Mesenchymal stem cell (in vitro differentiated cells and primary cell): ENCODE measurements at regions not wholly inside any gene's neighbourhood (a gene's known extent, or its start where the extent isn't known, plus 50 kb on each side); places are given as distances from the start of the nearest gene placed in this dataset.

Experiments
- DNase-seq: peaks from one replicate; pipeline ENCODE4 v3.0.0-alpha.2; 2013
- H2AFZ ChIP-seq: one replicate; pipeline ENCODE4 v1.6.1; 2013; ENCODE audit warnings: low read depth, mild to moderate bottlenecking, control low read depth, inconsistent platforms, low read length, moderate library complexity
- H2AK5ac ChIP-seq: 2 replicates; pipeline ENCODE4 v1.6.1; 2013; ENCODE audit warnings: low read length, moderate library complexity, mild to moderate bottlenecking, inconsistent platforms; ENCODE audit not compliant: severe bottlenecking
- H2BK120ac ChIP-seq: one replicate; pipeline ENCODE4 v1.6.1; 2013; ENCODE audit warnings: low read depth, mild to moderate bottlenecking, inconsistent platforms, low read length, moderate library complexity
- H2BK12ac ChIP-seq, 2 experiments: one replicate each; pipeline ENCODE4 v1.6.1; 2013; ENCODE audit warnings: inconsistent platforms in 2 of 2, low read length in 2 of 2, mild to moderate bottlenecking in 2 of 2, moderate library complexity in 2 of 2, control low read depth in 1 of 2
- H2BK15ac ChIP-seq: one replicate; pipeline ENCODE4 v1.6.1; 2013; ENCODE audit warnings: mild to moderate bottlenecking, low read depth, inconsistent platforms; ENCODE audit not compliant: poor library complexity, severe bottlenecking
- H2BK5ac ChIP-seq: 2 replicates; pipeline ENCODE4 v1.6.1; 2013; ENCODE audit warnings: low read depth, mild to moderate bottlenecking, low read length, control low read depth, inconsistent platforms; ENCODE audit not compliant: poor library complexity, severe bottlenecking
- H3K14ac ChIP-seq, 2 experiments: one replicate each; pipeline ENCODE4 v1.6.1; 2013; ENCODE audit warnings: inconsistent platforms in 2 of 2, low read length in 2 of 2, control low read depth in 1 of 2, mild to moderate bottlenecking in 1 of 2, moderate library complexity in 1 of 2
- H3K18ac ChIP-seq, 2 experiments: one replicate each; pipeline ENCODE4 v1.6.1; 2013; ENCODE audit warnings: inconsistent platforms in 2 of 2, low read length in 2 of 2, control low read depth in 1 of 2, low read depth in 1 of 2, mild to moderate bottlenecking in 1 of 2
- H3K23ac ChIP-seq, 2 experiments: one replicate each; pipeline ENCODE4 v1.6.1; 2013; ENCODE audit warnings: inconsistent platforms in 2 of 2, low read length in 2 of 2, mild to moderate bottlenecking in 2 of 2, moderate library complexity in 2 of 2, control low read depth in 1 of 2
- H3K27ac ChIP-seq: 2 replicates; pipeline ENCODE4 v1.5.1; 2013; ENCODE audit warnings: mild to moderate bottlenecking, moderate library complexity, low read length, control low read depth, inconsistent platforms; ENCODE audit not compliant: poor library complexity, severe bottlenecking
- H3K27me3 ChIP-seq, 2 experiments: 2 replicates each; pipeline versions ENCODE4 v1.6.1 to v1.7.0; 2013; ENCODE audit warnings: low read length in 2 of 2, mild to moderate bottlenecking in 2 of 2, moderate library complexity in 2 of 2, control low read depth in 1 of 2, inconsistent platforms in 1 of 2; ENCODE audit not compliant: control insufficient read depth in 1 of 2, insufficient read depth in 1 of 2
- H3K36me3 ChIP-seq, 2 experiments: 2 replicates each; pipeline versions ENCODE4 v1.6.1 to v1.7.0; 2013; ENCODE audit warnings: low read length in 2 of 2, control low read depth in 1 of 2, inconsistent platforms in 1 of 2, low read depth in 1 of 2, mild to moderate bottlenecking in 1 of 2; ENCODE audit not compliant: insufficient read depth in 2 of 2, control insufficient read depth in 1 of 2
- H3K4ac ChIP-seq, 2 experiments: one replicate each; pipeline ENCODE4 v1.6.1; 2013; ENCODE audit warnings: inconsistent platforms in 2 of 2, low read length in 2 of 2, mild to moderate bottlenecking in 2 of 2, moderate library complexity in 2 of 2, control low read depth in 1 of 2, low read depth in 1 of 2
- H3K4me1 ChIP-seq: 2 replicates; pipeline ENCODE4 v1.6.1; 2013; ENCODE audit warnings: low read depth, low read length, control low read depth; ENCODE audit not compliant: control insufficient read depth, insufficient read depth
- H3K4me2 ChIP-seq: 2 replicates; pipeline ENCODE4 v1.6.1; 2013; ENCODE audit warnings: low read length, mild to moderate bottlenecking, inconsistent platforms; ENCODE audit not compliant: poor library complexity, severe bottlenecking
- H3K4me3 ChIP-seq, 2 experiments: 2 replicates each; pipeline versions ENCODE4 v1.5.1 to v1.7.0; 2013; ENCODE audit warnings: low read length in 2 of 2, mild to moderate bottlenecking in 2 of 2, control low read depth in 1 of 2, low read depth in 1 of 2; ENCODE audit not compliant: insufficient read depth in 1 of 2
- H3K79me1 ChIP-seq: replicated peaks from 2 replicates; pipeline ENCODE4 v1.6.1; 2013; ENCODE audit warnings: mild to moderate bottlenecking, control low read depth, low read length, inconsistent platforms; ENCODE audit not compliant: poor library complexity, severe bottlenecking
- H3K9ac ChIP-seq: 2 replicates; pipeline ENCODE4 v1.7.0; 2013; ENCODE audit warnings: mild to moderate bottlenecking, low read length, moderate library complexity
- H3K9me3 ChIP-seq: 2 replicates; pipeline ENCODE4 v1.7.0; 2013; ENCODE audit warnings: mild to moderate bottlenecking, low read length; ENCODE audit not compliant: control insufficient read depth
- H4K8ac ChIP-seq: one replicate; pipeline ENCODE4 v1.6.1; 2013; ENCODE audit warnings: inconsistent platforms, mild to moderate bottlenecking, low read length, moderate library complexity
- H4K91ac ChIP-seq: one replicate; pipeline ENCODE4 v1.6.1; 2013; ENCODE audit warnings: mild to moderate bottlenecking, low read length, inconsistent platforms
- WGBS: methylation state at CpG from one replicate; pipeline ENCODE4 v1.1.7; 2013; ENCODE audit warnings: mixed read lengths; 5-methylcytosine and 5-hydroxymethylcytosine counted together

- H3K4me2 ChIP-seq = no peak overlapping the region
- H2BK120ac ChIP-seq = no peak overlapping the region
- no peak overlapping the region for H2BK12ac ChIP-seq
- no peak overlapping the region for H3K14ac ChIP-seq
- WGBS = 72% methylated on average over 15 of the region's 16 CpGs
- peaks cover 0 to 11% of the 10 kb centered on the region in 2 experiments for H3K27me3 ChIP-seq
- H3K9me3 ChIP-seq = no peaks in the 10 kb centered on the region
- no peak overlapping the region for H3K9ac ChIP-seq
- H3K27ac ChIP-seq = no peak overlapping the region
- no peak overlapping the region for H3K4ac ChIP-seq
- no peak overlapping the region for H3K18ac ChIP-seq
- no peaks in the 10 kb centered on the region for H3K4me1 ChIP-seq
- H4K91ac ChIP-seq = no peak overlapping the region
- no peak overlapping the region for H3K4me3 ChIP-seq
- no peaks in the 10 kb centered on the region for H3K36me3 ChIP-seq
- H2AFZ ChIP-seq = no peak overlapping the region
- no peak overlapping the region for H3K23ac ChIP-seq
- no peaks in the 10 kb centered on the region for H3K79me1 ChIP-seq
- no peak overlapping the region for H2AK5ac ChIP-seq
- H2BK5ac ChIP-seq = no peak overlapping the region
- no peak overlapping the region for H2BK15ac ChIP-seq
- no peak overlapping the region for H4K8ac ChIP-seq
- DNase-seq = no peak
These were observed 602.9 kb upstream of the RAB6C start for GRCh38 chr2:129376426-129377077.

- WGBS = 73% methylated on average over 4 of the region's 4 CpGs
- H3K9me3 ChIP-seq = no peaks in the 10 kb centered on the region
These were observed 602.4 kb upstream of the RAB6C start for GRCh38 chr2:129377078-129377469.

GRCh38 chr2:129378186-129378585, 601.3 kb upstream of the RAB6C start:
- Histone ChIP-seq H2AFZ (no peak overlapping the region), H3K27me3 (peaks cover 0 to 11% of the 10 kb centered on the region in 2 experiments), H3K18ac (no peak overlapping the region), H4K91ac (no peak overlapping the region), H2BK12ac (no peak overlapping the region), H3K4me2 (no peak overlapping the region), H2AK5ac (no peak overlapping the region), H2BK15ac (no peak overlapping the region), H3K23ac (no peak overlapping the region), H3K4ac (no peak overlapping the region), H3K14ac (no peak overlapping the region), H3K4me1 (no peaks in the 10 kb centered on the region), H3K27ac (no peak overlapping the region), H3K79me1 (no peaks in the 10 kb centered on the region), H4K8ac (no peak overlapping the region), H3K9ac (no peak overlapping the region), H2BK120ac (no peak overlapping the region), H3K36me3 (no peaks in the 10 kb centered on the region), H3K9me3 (no peaks in the 10 kb centered on the region), H2BK5ac (no peak overlapping the region), H3K4me3 (no peak overlapping the region)
- no peak for DNase-seq
- WGBS = 79% methylated on average over 10 of the region's 10 CpGs

More at GRCh38 chr2:129377078-129377469, 602.4 kb upstream of the RAB6C start:
- no peak overlapping the region for H3K4me2 ChIP-seq
- H3K9ac ChIP-seq = no peak overlapping the region
- H4K8ac ChIP-seq = no peak overlapping the region
- H2BK5ac ChIP-seq = no peak overlapping the region
- H3K4me1 ChIP-seq = no peaks in the 10 kb centered on the region
- no peak overlapping the region for H2BK15ac ChIP-seq
- DNase-seq = no peak
- no peak overlapping the region for H2AFZ ChIP-seq
- no peak overlapping the region for H3K4ac ChIP-seq
- no peak overlapping the region for H3K27ac ChIP-seq
- H3K36me3 ChIP-seq = no peaks in the 10 kb centered on the region
- no peak overlapping the region for H3K4me3 ChIP-seq
- no peak overlapping the region for H2AK5ac ChIP-seq
- H2BK120ac ChIP-seq = no peak overlapping the region
- no peak overlapping the region for H3K23ac ChIP-seq
- no peak overlapping the region for H2BK12ac ChIP-seq
- H3K14ac ChIP-seq = no peak overlapping the region
- H3K18ac ChIP-seq = no peak overlapping the region
- no peaks in the 10 kb centered on the region for H3K79me1 ChIP-seq
- no peak overlapping the region for H4K91ac ChIP-seq
- H3K27me3 ChIP-seq = peaks cover 0 to 11% of the 10 kb centered on the region in 2 experiments

GRCh38 chr2:129379411-129379810, 600.1 kb upstream of the RAB6C start:
- Histone ChIP-seq H3K27me3 (peaks cover 0 to 11% of the 10 kb centered on the region in 2 experiments), H3K4ac (no peak overlapping the region), H2BK15ac (no peak overlapping the region), H3K4me2 (no peak overlapping the region), H3K9ac (no peak overlapping the region), H2AK5ac (no peak overlapping the region), H2BK120ac (no peak overlapping the region), H2BK12ac (no peak overlapping the region), H3K23ac (no peak overlapping the region), H3K14ac (no peak overlapping the region), H3K9me3 (no peaks in the 10 kb centered on the region), H3K4me3 (no peak overlapping the region), H3K79me1 (no peaks in the 10 kb centered on the region), H2AFZ (no peak overlapping the region), H3K36me3 (no peaks in the 10 kb centered on the region), H2BK5ac (no peak overlapping the region), H3K18ac (no peak overlapping the region), H4K8ac (no peak overlapping the region), H3K27ac (no peak overlapping the region), H3K4me1 (no peaks in the 10 kb centered on the region), H4K91ac (no peak overlapping the region)
- 40% methylated on average over 3 of the region's 3 CpGs for WGBS
- DNase-seq = no peak
